ENCODE measurements at regions not wholly inside any gene's neighbourhood (a gene's known extent, or its start where the extent isn't known, plus 50 kb on each side); places are given as distances from the start of the nearest gene placed in this dataset.

- TF ChIP-seq CTCF (IDR thresholded peaks at IDR 0.05) = no peak
- Mint-ChIP-seq H3K4me3 (no peak overlapping the region), H3K9me3 (no peaks in the 10 kb centered on the region), H3K4me1 (no peaks in the 10 kb centered on the region), H3K27ac (no peak overlapping the region), H3K36me3 (no peaks in the 10 kb centered on the region), H3K27me3 (ENCODE audit: low read depth in 3 of 3) (peaks cover 2 to 4% (median 2%) of the 10 kb centered on the region in 3 donors)
- H3K36me3 ChIP-seq (replicated peaks in 1 of 2; ENCODE audit: control insufficient read depth in 1 of 2, insufficient read depth in 2 of 2, low read length in 2 of 2) = no peaks in the 10 kb centered on the region
- 77% methylated on average over 8 of the region's 11 CpGs for WGBS (ENCODE audit: insufficient coverage)
- no peaks in the 10 kb centered on the region for H3K9me3 ChIP-seq (replicated peaks in 1 of 2; ENCODE audit: control insufficient read depth in 1 of 2, insufficient read depth in 1 of 2, low read length in 2 of 2)
- H3K4me2 ChIP-seq (replicated peaks; ENCODE audit: extremely low read depth, low read length, poor library complexity, severe bottlenecking) = no peak overlapping the region
- no peaks in the 10 kb centered on the region for H3K79me2 ChIP-seq (ENCODE audit: insufficient read depth, low read length)
- no peak overlapping the region for H3K4me3 ChIP-seq (replicated peaks in 1 of 3; ENCODE audit: low read depth in 2 of 3, low read length in 3 of 3)
- H2AFZ ChIP-seq (ENCODE audit: insufficient read depth, low read depth, low read length, poor library complexity, severe bottlenecking) = no peak overlapping the region
- no peaks in the 10 kb centered on the region for H3K4me1 ChIP-seq (ENCODE audit: control insufficient read depth in 1 of 2, insufficient read depth in 2 of 2, low read length in 2 of 2)
- H3K27me3 ChIP-seq (ENCODE audit: control insufficient read depth in 2 of 2, insufficient read depth in 2 of 2, low read length in 2 of 2) = no peaks in the 10 kb centered on the region
- H3K27ac ChIP-seq (ENCODE audit: low read depth in 1 of 2, low read length in 2 of 2) = no peak overlapping the region
- intact Hi-C loops (cut with micrococcal nuclease) = no loop called here
- no peaks in the 10 kb centered on the region for H4K20me1 ChIP-seq (ENCODE audit: insufficient read depth, low read length)
- no peak for DNase-seq
- H3K9ac ChIP-seq (ENCODE audit: insufficient read depth, low read length, poor library complexity, severe bottlenecking) = no peak overlapping the region
Observed at GRCh38 chr22:19586922-19587684, 62.9 kb upstream of the CLDN5 start.

- no peaks in the 10 kb centered on the region for H3K27me3 ChIP-seq (ENCODE audit: control insufficient read depth in 2 of 2, insufficient read depth in 2 of 2, low read length in 2 of 2)
- WGBS (ENCODE audit: insufficient coverage) = 95% methylated on average over 4 of the region's 5 CpGs
- no peak overlapping the region for H3K27ac ChIP-seq (ENCODE audit: low read depth in 1 of 2, low read length in 2 of 2)
- TF ChIP-seq CTCF (IDR thresholded peaks at IDR 0.05) = no peak
- no peaks in the 10 kb centered on the region for H3K9me3 Mint-ChIP-seq
- H3K9ac ChIP-seq (ENCODE audit: insufficient read depth, low read length, poor library complexity, severe bottlenecking) = no peak overlapping the region
- no peak overlapping the region for H3K27ac Mint-ChIP-seq
- H4K20me1 ChIP-seq (ENCODE audit: insufficient read depth, low read length) = no peaks in the 10 kb centered on the region
- peaks cover 1 to 6% (median 2%) of the 10 kb centered on the region in 3 donors for H3K27me3 Mint-ChIP-seq (ENCODE audit: low read depth in 3 of 3)
- H3K4me2 ChIP-seq (replicated peaks; ENCODE audit: extremely low read depth, low read length, poor library complexity, severe bottlenecking) = no peak overlapping the region
- H3K9me3 ChIP-seq (replicated peaks in 1 of 2; ENCODE audit: control insufficient read depth in 1 of 2, insufficient read depth in 1 of 2, low read length in 2 of 2) = no peaks in the 10 kb centered on the region
- H3K79me2 ChIP-seq (ENCODE audit: insufficient read depth, low read length) = no peaks in the 10 kb centered on the region
- intact Hi-C loops (cut with micrococcal nuclease) = no loop called here
- no peak overlapping the region for H3K4me3 Mint-ChIP-seq
- H3K4me1 Mint-ChIP-seq = no peaks in the 10 kb centered on the region
- no peaks in the 10 kb centered on the region for H3K36me3 ChIP-seq (replicated peaks in 1 of 2; ENCODE audit: control insufficient read depth in 1 of 2, insufficient read depth in 2 of 2, low read length in 2 of 2)
- no peak for DNase-seq
- no peak overlapping the region for H3K4me3 ChIP-seq (replicated peaks in 1 of 3; ENCODE audit: low read depth in 2 of 3, low read length in 3 of 3)
- no peaks in the 10 kb centered on the region for H3K4me1 ChIP-seq (ENCODE audit: control insufficient read depth in 1 of 2, insufficient read depth in 2 of 2, low read length in 2 of 2)
- no peak overlapping the region for H2AFZ ChIP-seq (ENCODE audit: insufficient read depth, low read depth, low read length, poor library complexity, severe bottlenecking)
- no peaks in the 10 kb centered on the region for H3K36me3 Mint-ChIP-seq
Observed at GRCh38 chr22:19590696-19591095, 66.5 kb upstream of the CLDN5 start.
